GM23338 (cell line): ENCODE measurements at regions not wholly inside any gene's neighbourhood (a gene's known extent, or its start where the extent isn't known, plus 50 kb on each side); places are given as distances from the start of the nearest gene placed in this dataset.

ENCODE experiments used
- ATAC-seq: fragments of 200-7000 bp; cut with Tn5 transposase; 3 replicates; pipeline ENCODE4 v1.9.1; 2020
- DNase-seq: peaks from one replicate; pipeline ENCODE4 v3.0.0-alpha.2; 2015; ENCODE audit warnings: low spot score
- H2AFZ ChIP-seq: fragments of 200-600 bp; sonication (generic); 2 replicates; pipeline ENCODE4 v1.8.0; 2016; ENCODE audit warnings: antibody characterized with exemption, mild to moderate bottlenecking, moderate library complexity
- H3F3A ChIP-seq: fragments of 200-600 bp; sonication (generic); replicated peaks from 2 replicates; pipeline ENCODE4 v1.8.0; 2017; ENCODE audit warnings: antibody characterized with exemption, mixed run types, low read depth
- H3K27ac ChIP-seq: fragments of 200-600 bp; sonication (generic); 2 replicates; pipeline ENCODE4 v1.6.1; 2016; ENCODE audit warnings: low read depth
- H3K27me3 ChIP-seq: fragments of 200-600 bp; sonication (generic); 2 replicates; pipeline ENCODE4 v1.8.0; 2016; ENCODE audit warnings: mild to moderate bottlenecking, mixed run types, moderate library complexity; ENCODE audit not compliant: insufficient read depth
- H3K36me3 ChIP-seq: fragments of 200-600 bp; sonication (generic); 2 replicates; pipeline ENCODE4 v1.8.0; 2016; ENCODE audit warnings: mild to moderate bottlenecking; ENCODE audit not compliant: insufficient read depth
- H3K4me1 ChIP-seq: fragments of 200-600 bp; sonication (generic); 2 replicates; pipeline ENCODE4 v1.8.0; 2016; ENCODE audit warnings: mild to moderate bottlenecking, moderate library complexity; ENCODE audit not compliant: insufficient read depth
- H3K4me2 ChIP-seq: fragments of 200-600 bp; sonication (generic); 2 replicates; pipeline ENCODE4 v1.7.1; 2017; ENCODE audit warnings: mixed run types
- H3K4me3 ChIP-seq: fragments of 200-600 bp; sonication (generic); 2 replicates; pipeline ENCODE4 v1.6.1; 2016; ENCODE audit warnings: mixed run types
- H3K79me2 ChIP-seq: fragments of 200-600 bp; sonication (generic); replicated peaks from 2 replicates; pipeline ENCODE4 v1.8.0; 2017; ENCODE audit warnings: mild to moderate bottlenecking; ENCODE audit not compliant: insufficient read depth
- H3K9me2 ChIP-seq: fragments of 200-600 bp; sonication (generic); 2 replicates; pipeline ENCODE4 v1.8.0; 2017; ENCODE audit not compliant: insufficient read depth
- H4K20me1 ChIP-seq: fragments of 200-600 bp; sonication (generic); replicated peaks from 2 replicates; pipeline ENCODE4 v1.8.0; 2017; ENCODE audit warnings: mild to moderate bottlenecking; ENCODE audit not compliant: insufficient read depth
- H3K27ac Mint-ChIP-seq: 2 replicates; pipeline ENCODE4 v1.8.0; 2020; ENCODE audit warnings: inconsistent platforms, mild to moderate bottlenecking, moderate library complexity, mixed read lengths
- H3K27me3 Mint-ChIP-seq: 3 replicates; pipeline ENCODE4 v1.8.0; 2022; ENCODE audit warnings: low read depth, mild to moderate bottlenecking, moderate library complexity, mixed read lengths, inconsistent platforms; ENCODE audit not compliant: insufficient read depth, poor library complexity
- H3K36me3 Mint-ChIP-seq: 3 replicates; pipeline ENCODE4 v1.8.0; 2021; ENCODE audit warnings: low read depth, mild to moderate bottlenecking, inconsistent platforms, moderate library complexity, mixed read lengths
- H3K4me1 Mint-ChIP-seq: 3 replicates; pipeline ENCODE4 v1.8.0; 2020; ENCODE audit warnings: mild to moderate bottlenecking, inconsistent platforms, mixed read lengths
- H3K4me3 Mint-ChIP-seq: 3 replicates; pipeline ENCODE4 v1.8.0; 2021; ENCODE audit warnings: moderate library complexity, mild to moderate bottlenecking, inconsistent platforms, mixed read lengths
- H3K9me3 Mint-ChIP-seq: 3 replicates; pipeline ENCODE4 v1.8.0; 2020; ENCODE audit warnings: moderate library complexity, mild to moderate bottlenecking, inconsistent platforms, mixed read lengths
- EZH2 ChIP-seq: fragments of 200-600 bp; sonication (generic); IDR thresholded peaks from one replicate; pipeline ENCODE4 v1.8.0; 2017; ENCODE audit warnings: antibody characterized with exemption, mild to moderate bottlenecking, low read depth; ENCODE audit not compliant: unreplicated experiment
- JUNB ChIP-seq: IDR thresholded peaks from one replicate; pipeline ENCODE4 v1.6.1; 2016; ENCODE audit warnings: antibody characterized with exemption; ENCODE audit not compliant: unreplicated experiment
- POLR2AphosphoS5 ChIP-seq: IDR thresholded peaks from 2 replicates; pipeline ENCODE4 v1.6.1; 2016; ENCODE audit warnings: antibody characterized with exemption, low read depth
- STAT1 ChIP-seq: IDR thresholded peaks from one replicate; pipeline ENCODE4 v1.6.1; 2016; ENCODE audit warnings: antibody characterized with exemption; ENCODE audit not compliant: unreplicated experiment
- ZNF331 ChIP-seq: fragments of 250-450 bp; sonication (Bioruptor Pico); IDR thresholded peaks from 2 replicates; pipeline ENCODE4 v1.5.0; 2020; ENCODE audit warnings: low read depth, mild to moderate bottlenecking, moderate library complexity
- TF ChIP-seq, protein P1 (sequence below), 2 experiments: fragments of 200-600 bp in 1 of 2; sonication (generic) in 1 of 2; conservative IDR thresholded peaks; 2 replicates each; pipeline versions ENCODE4 v1.5.1 to v1.6.1; 2016 to 2017; ENCODE audit warnings: antibody characterized with exemption in 2 of 2, low read depth in 2 of 2, mild to moderate bottlenecking in 2 of 2, moderate library complexity in 1 of 2
- TF ChIP-seq, protein P2 (sequence below): IDR thresholded peaks from one replicate; pipeline ENCODE4 v1.6.1; 2018; ENCODE audit warnings: antibody characterized with exemption; ENCODE audit not compliant: unreplicated experiment

DNA sequence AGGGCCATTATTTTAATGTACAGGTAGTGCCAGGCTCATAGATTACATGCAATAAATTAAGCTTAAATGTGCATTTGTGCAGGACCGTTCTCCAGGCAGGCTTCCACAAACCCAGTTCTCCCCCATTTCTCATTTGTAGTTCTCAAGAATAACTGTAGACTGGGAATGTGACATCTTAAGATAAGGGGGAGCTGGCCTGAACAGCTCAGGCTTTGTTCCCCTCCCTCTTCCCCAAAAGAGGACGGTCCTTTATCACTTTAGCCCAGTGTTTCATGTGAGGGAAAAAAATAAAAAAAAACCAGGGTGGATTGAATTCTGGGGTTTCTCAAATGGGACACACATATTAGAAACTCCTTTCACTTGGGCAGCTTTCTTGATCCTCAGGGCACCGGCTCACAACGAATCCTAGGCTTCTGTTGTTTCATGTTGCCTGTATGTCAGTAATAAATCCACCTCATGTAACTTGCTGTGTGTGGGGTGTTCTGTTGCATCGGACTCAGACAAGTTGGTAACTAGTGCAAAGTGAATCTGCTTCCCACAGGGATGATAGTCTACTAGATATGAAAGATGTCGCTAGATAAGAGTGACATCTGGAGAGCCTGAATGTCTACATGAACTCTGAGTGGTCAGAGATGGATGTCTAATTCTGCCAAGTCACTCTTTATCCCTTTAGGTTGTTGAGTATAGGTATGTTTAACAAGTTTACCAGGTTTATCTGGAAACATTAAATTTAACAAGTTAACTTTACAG lies 2030.6 kb upstream of the NUDT12 start (continued):
- TF ChIP-seq ZNF331 (CRISPR knock-in tag) (no peak), STAT1 (no peak)
- TF ChIP-seq, protein P1, sequence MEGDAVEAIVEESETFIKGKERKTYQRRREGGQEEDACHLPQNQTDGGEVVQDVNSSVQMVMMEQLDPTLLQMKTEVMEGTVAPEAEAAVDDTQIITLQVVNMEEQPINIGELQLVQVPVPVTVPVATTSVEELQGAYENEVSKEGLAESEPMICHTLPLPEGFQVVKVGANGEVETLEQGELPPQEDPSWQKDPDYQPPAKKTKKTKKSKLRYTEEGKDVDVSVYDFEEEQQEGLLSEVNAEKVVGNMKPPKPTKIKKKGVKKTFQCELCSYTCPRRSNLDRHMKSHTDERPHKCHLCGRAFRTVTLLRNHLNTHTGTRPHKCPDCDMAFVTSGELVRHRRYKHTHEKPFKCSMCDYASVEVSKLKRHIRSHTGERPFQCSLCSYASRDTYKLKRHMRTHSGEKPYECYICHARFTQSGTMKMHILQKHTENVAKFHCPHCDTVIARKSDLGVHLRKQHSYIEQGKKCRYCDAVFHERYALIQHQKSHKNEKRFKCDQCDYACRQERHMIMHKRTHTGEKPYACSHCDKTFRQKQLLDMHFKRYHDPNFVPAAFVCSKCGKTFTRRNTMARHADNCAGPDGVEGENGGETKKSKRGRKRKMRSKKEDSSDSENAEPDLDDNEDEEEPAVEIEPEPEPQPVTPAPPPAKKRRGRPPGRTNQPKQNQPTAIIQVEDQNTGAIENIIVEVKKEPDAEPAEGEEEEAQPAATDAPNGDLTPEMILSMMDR (conservative IDR thresholded peaks at IDR 0.05; ENCODE audit: low read depth in 2 of 2), result no peak
- TF ChIP-seq, protein P2, sequence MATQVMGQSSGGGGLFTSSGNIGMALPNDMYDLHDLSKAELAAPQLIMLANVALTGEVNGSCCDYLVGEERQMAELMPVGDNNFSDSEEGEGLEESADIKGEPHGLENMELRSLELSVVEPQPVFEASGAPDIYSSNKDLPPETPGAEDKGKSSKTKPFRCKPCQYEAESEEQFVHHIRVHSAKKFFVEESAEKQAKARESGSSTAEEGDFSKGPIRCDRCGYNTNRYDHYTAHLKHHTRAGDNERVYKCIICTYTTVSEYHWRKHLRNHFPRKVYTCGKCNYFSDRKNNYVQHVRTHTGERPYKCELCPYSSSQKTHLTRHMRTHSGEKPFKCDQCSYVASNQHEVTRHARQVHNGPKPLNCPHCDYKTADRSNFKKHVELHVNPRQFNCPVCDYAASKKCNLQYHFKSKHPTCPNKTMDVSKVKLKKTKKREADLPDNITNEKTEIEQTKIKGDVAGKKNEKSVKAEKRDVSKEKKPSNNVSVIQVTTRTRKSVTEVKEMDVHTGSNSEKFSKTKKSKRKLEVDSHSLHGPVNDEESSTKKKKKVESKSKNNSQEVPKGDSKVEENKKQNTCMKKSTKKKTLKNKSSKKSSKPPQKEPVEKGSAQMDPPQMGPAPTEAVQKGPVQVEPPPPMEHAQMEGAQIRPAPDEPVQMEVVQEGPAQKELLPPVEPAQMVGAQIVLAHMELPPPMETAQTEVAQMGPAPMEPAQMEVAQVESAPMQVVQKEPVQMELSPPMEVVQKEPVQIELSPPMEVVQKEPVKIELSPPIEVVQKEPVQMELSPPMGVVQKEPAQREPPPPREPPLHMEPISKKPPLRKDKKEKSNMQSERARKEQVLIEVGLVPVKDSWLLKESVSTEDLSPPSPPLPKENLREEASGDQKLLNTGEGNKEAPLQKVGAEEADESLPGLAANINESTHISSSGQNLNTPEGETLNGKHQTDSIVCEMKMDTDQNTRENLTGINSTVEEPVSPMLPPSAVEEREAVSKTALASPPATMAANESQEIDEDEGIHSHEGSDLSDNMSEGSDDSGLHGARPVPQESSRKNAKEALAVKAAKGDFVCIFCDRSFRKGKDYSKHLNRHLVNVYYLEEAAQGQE, result no peak

DNA sequence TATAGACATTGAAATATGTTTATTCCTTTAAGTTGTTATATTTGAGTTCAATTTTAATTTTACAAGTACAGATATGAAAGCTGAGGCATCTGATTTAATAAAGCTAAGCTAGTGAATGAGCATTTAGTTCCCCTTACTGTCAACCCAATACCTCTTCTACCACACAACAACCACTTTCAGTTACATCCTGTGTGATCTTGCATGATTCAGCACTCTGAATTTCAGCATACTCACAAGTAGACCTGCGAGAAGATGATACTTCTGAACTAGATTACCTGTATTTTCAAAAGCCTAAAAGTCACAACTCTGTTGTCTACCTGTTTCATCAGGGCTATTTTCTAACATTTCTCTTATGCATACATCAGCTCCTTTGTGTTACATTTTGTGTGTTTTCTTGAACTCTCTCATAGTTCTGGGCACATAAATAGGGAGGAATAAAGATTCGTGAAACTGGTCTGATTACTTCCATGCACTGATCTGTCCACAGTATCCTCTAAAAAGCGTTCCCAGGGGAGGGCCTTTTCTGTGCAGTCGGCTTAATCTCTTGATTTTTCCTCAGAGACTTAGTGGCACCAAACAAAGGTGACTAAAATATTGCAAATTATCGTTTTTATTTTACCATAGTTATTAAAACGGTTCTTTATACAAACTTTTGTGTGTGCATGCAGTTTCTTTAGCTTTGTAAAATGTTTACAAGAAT lies 2025.5 kb upstream of the NUDT12 start:
- no peaks in the 10 kb centered on the region for H3K4me1 ChIP-seq
- H3K4me3 ChIP-seq, result no peak overlapping the region
- Mint-ChIP-seq H3K4me3 (no peak overlapping the region), H3K27ac (peak overlapping the region; percentile 77; the same call in 1 of the 2 replicates), H3K36me3 (no peaks in the 10 kb centered on the region; the same call in 2 of the 3 replicates), H3K4me1 (peaks cover 2% of the 10 kb centered on the region; the same call in 2 of the 3 replicates), H3K27me3 (no peaks in the 10 kb centered on the region), H3K9me3 (no peaks in the 10 kb centered on the region)
- H2AFZ ChIP-seq, result peak overlapping the region; percentile 83
- no peak overlapping the region for H3K27ac ChIP-seq
- 0 out of 2 replicates have a peak, but pooled peaks cover 3% of the 10 kb centered on the region for H3K9me2 ChIP-seq
- ATAC-seq, result no peak
- no peaks in the 10 kb centered on the region for H3K36me3 ChIP-seq
- H3K4me2 ChIP-seq, result no peak overlapping the region
- no peak for DNase-seq
- H3K79me2 ChIP-seq, result no peaks in the 10 kb centered on the region
- H3F3A ChIP-seq, result no peaks in the 10 kb centered on the region
- no peaks in the 10 kb centered on the region for H4K20me1 ChIP-seq
- no peaks in the 10 kb centered on the region for H3K27me3 ChIP-seq
- TF ChIP-seq EZH2 (no peak), ZNF331 (CRISPR knock-in tag) (no peak), POLR2AphosphoS5 (no peak), STAT1 (no peak), JUNB (no peak)
- TF ChIP-seq, protein P2, result no peak
- TF ChIP-seq, protein P1 (conservative IDR thresholded peaks at IDR 0.05; ENCODE audit: low read depth in 2 of 2), result no peak
